HepG2 (cell line): ENCODE measurements at regions not wholly inside any gene's neighbourhood (a gene's known extent, or its start where the extent isn't known, plus 50 kb on each side); places are given as distances from the start of the nearest gene placed in this dataset.

Source experiments
- ATF7 ChIP-seq, 2 experiments: fragments of 450-650 bp in 1 of 2; sonication (generic) in 1 of 2; formaldehyde crosslinking in 1 of 2; IDR thresholded peaks; 2 replicates each; pipeline versions ENCODE4 v1.4.0 to v1.6.1; 2016 to 2020; ENCODE audit warnings: antibody characterized with exemption in 1 of 2, mild to moderate bottlenecking in 1 of 2, missing genetic modification reagents in 1 of 2
- BCLAF1 ChIP-seq: fragments of 450-650 bp; IDR thresholded peaks from 2 replicates; pipeline ENCODE4 v1.6.1; 2017; ENCODE audit warnings: mild to moderate bottlenecking
- BHLHE40 ChIP-seq: IDR thresholded peaks from 2 replicates; pipeline ENCODE4 v1.6.1; 2011; ENCODE audit warnings: low read length, improper control_type of control experiment
- GATAD2A ChIP-seq: IDR thresholded peaks from 2 replicates; pipeline ENCODE4 v1.6.1; 2016
- MAFK ChIP-seq, 2 experiments: IDR thresholded peaks in 1 of 2; conservative IDR thresholded peaks in 1 of 2; 2 replicates each; pipeline ENCODE4 v1.6.1; 2011; ENCODE audit warnings: improper control_type of control experiment in 2 of 2, low read length in 2 of 2
- MLX ChIP-seq: IDR thresholded peaks from 2 replicates; pipeline ENCODE4 v1.6.1; 2016
- NRL ChIP-seq: sonication (generic); formaldehyde crosslinking; IDR thresholded peaks from 2 replicates; pipeline ENCODE4 v1.5.0; 2020; ENCODE audit warnings: missing genetic modification reagents, mild to moderate bottlenecking, moderate library complexity, borderline replicate concordance
- SOX6 ChIP-seq, 2 experiments: fragments of 450-650 bp in 1 of 2; sonication (generic) in 1 of 2; formaldehyde crosslinking in 1 of 2; IDR thresholded peaks; 2 replicates each; pipeline versions ENCODE4 v1.4.0 to v1.6.1; 2017 to 2020; ENCODE audit warnings: antibody characterized with exemption in 1 of 2, mild to moderate bottlenecking in 1 of 2, missing genetic modification reagents in 1 of 2
- SRSF9 ChIP-seq: fragments of 200-400 bp; formaldehyde crosslinking; IDR thresholded peaks from 2 replicates; pipeline ENCODE4 v1.6.1; 2018; ENCODE audit warnings: borderline replicate concordance, mild to moderate bottlenecking, low read depth, low read length; ENCODE audit not compliant: insufficient read depth, poor library complexity, severe bottlenecking
- TAF1 ChIP-seq: sonication (generic); formaldehyde crosslinking; IDR thresholded peaks from 2 replicates; pipeline ENCODE4 v1.4.0; 2020; ENCODE audit warnings: missing genetic modification reagents
- ZBTB34 ChIP-seq: sonication (generic); formaldehyde crosslinking; IDR thresholded peaks from 2 replicates; pipeline ENCODE4 v1.8.0; 2022; ENCODE audit warnings: mild to moderate bottlenecking, missing genetic modification reagents
- ZKSCAN8 ChIP-seq: IDR thresholded peaks from 2 replicates; pipeline ENCODE4 v1.6.1; 2016; ENCODE audit warnings: borderline replicate concordance, missing genetic modification reagents, missing compliant biosample characterization
- ZNF543 ChIP-seq: sonication (generic); formaldehyde crosslinking; IDR thresholded peaks from 2 replicates; pipeline ENCODE4 v1.4.0; 2020; ENCODE audit warnings: mild to moderate bottlenecking, missing genetic modification reagents
- ZNF713 ChIP-seq: sonication (generic); formaldehyde crosslinking; IDR thresholded peaks from 2 replicates; pipeline ENCODE4 v1.4.0; 2020; ENCODE audit warnings: mild to moderate bottlenecking, missing genetic modification reagents

GRCh38 chr9:117496307-117496706 lies 81.5 kb upstream of the ASTN2 start:
- TF ChIP-seq SOX6 (IDR thresholded peaks at IDR 0.05), result no peak
- TF ChIP-seq SOX6 (CRISPR knock-in tag; IDR thresholded peaks at IDR 0.05), result no peak
- no peak for TF ChIP-seq BHLHE40
- TF ChIP-seq ZKSCAN8 (CRISPR knock-in tag), result no peak
- TF ChIP-seq TAF1 (CRISPR knock-in tag), result no peak
- no peak for TF ChIP-seq NRL (CRISPR knock-in tag)
- TF ChIP-seq MAFK (conservative IDR thresholded peaks at IDR 0.05 in 1 of 2, IDR thresholded peaks at IDR 0.05 in 1 of 2; ENCODE audit: low read length in 2 of 2), result no peak
- TF ChIP-seq ZNF713 (CRISPR knock-in tag), result no peak
- no peak for TF ChIP-seq ZBTB34 (CRISPR knock-in tag)
- no peak for TF ChIP-seq ATF7 (IDR thresholded peaks at IDR 0.05)
- no peak for TF ChIP-seq ATF7 (CRISPR knock-in tag; IDR thresholded peaks at IDR 0.05)
- TF ChIP-seq MLX, result no peak
- TF ChIP-seq GATAD2A, result no peak
- no peak for TF ChIP-seq BCLAF1
- no peak for TF ChIP-seq ZNF543 (CRISPR knock-in tag)
- no peak for TF ChIP-seq SRSF9
